Karpas-422 (cell line): ENCODE measurements at regions not wholly inside any gene's neighbourhood (a gene's known extent, or its start where the extent isn't known, plus 50 kb on each side); places are given as distances from the start of the nearest gene placed in this dataset.

Experiments used
- DNase-seq: peaks from one replicate; pipeline ENCODE4 v3.0.0-alpha.2; 2015
- H2AFZ ChIP-seq: fragments of 200-600 bp; sonication (generic); 2 replicates; pipeline ENCODE4 v1.6.1; 2014; ENCODE audit warnings: antibody characterized with exemption, low read length, mixed read lengths
- H3K27ac ChIP-seq: fragments of 200-600 bp; sonication (generic); 2 replicates; pipeline ENCODE4 v1.5.1; 2014; ENCODE audit warnings: mild to moderate bottlenecking, low read length, moderate library complexity
- H3K27me3 ChIP-seq: fragments of 200-600 bp; sonication (generic); 2 replicates; pipeline ENCODE4 v1.6.1; 2014; ENCODE audit warnings: low read length, mixed read lengths
- H3K36me3 ChIP-seq: fragments of 200-600 bp; sonication (generic); 2 replicates; pipeline ENCODE4 v1.6.1; 2014; ENCODE audit warnings: low read length, mixed read lengths; ENCODE audit not compliant: insufficient read depth
- H3K4me1 ChIP-seq: fragments of 200-600 bp; sonication (generic); 2 replicates; pipeline ENCODE4 v1.6.1; 2014; ENCODE audit warnings: mild to moderate bottlenecking, low read length, mixed read lengths
- H3K4me2 ChIP-seq: fragments of 200-600 bp; sonication (generic); 2 replicates; pipeline ENCODE4 v1.6.1; 2014; ENCODE audit warnings: low read length, low read depth, mild to moderate bottlenecking; ENCODE audit not compliant: poor library complexity, severe bottlenecking
- H3K4me3 ChIP-seq: fragments of 200-600 bp; sonication (generic); 2 replicates; pipeline ENCODE4 v1.5.1; 2014; ENCODE audit warnings: mild to moderate bottlenecking, antibody characterized with exemption, low read length, mixed read lengths
- H3K79me2 ChIP-seq: fragments of 200-600 bp; sonication (generic); 2 replicates; pipeline ENCODE4 v1.6.1; 2014; ENCODE audit warnings: mild to moderate bottlenecking, low read length, mixed read lengths
- H3K9ac ChIP-seq: fragments of 200-600 bp; sonication (generic); 2 replicates; pipeline ENCODE4 v1.6.0; 2014; ENCODE audit warnings: low read length
- H3K9me2 ChIP-seq: fragments of 200-600 bp; sonication (generic), shearing (Covaris generic); replicated peaks from 2 replicates; pipeline ENCODE4 v1.6.0; 2014; ENCODE audit warnings: mild to moderate bottlenecking, low read length, moderate library complexity; ENCODE audit not compliant: insufficient read depth
- H3K9me3 ChIP-seq: fragments of 300-700, 200-600 bp; sonication (generic); 2 replicates; pipeline ENCODE4 v1.6.1; 2014; ENCODE audit warnings: low read length, mixed read lengths
- H4K20me1 ChIP-seq: fragments of 200-600 bp; sonication (generic); 2 replicates; pipeline ENCODE4 v1.6.1; 2014; ENCODE audit warnings: mild to moderate bottlenecking, antibody characterized with exemption, low read length, low read depth; ENCODE audit not compliant: insufficient read depth

DNA sequence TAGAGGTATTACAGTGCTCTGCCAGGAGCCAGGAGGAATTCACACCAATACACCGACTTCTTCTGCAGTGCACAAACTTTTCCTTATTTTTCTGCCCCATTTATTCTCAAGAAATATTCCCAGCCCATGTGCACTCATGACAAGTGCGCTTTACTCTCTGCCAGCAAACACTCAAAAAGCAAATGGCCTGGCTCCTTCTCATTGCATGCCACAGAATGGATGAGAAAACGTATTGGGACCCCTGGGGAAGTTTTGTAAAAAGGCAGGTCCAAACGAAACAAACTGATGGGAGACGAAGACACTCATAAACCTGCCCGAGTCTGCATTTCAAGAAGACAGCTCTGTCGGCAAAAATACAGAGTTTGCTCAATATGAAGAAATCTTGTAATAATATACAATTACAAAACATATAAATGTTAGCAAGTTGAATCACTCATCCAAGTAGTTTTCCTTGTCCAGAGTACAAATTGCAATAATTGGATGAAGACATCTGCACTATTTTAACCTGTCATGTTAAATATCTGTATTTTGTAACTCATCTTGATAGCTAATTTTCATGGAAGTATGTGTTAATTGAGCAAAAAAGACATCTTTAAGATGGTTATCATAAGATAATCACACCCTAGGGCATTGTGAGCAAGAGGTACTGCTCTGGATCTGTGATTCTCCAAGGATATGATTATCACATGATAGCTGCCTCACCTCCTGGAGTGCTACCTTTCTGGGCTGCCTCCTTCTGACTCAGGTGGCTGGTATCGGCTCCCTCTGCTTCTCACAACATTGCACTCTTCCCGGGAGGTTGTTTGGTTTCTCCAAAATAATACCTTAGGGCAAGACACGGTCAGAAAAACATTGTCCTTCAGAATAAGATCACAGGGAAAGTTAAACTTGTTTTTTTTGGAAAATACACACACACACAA lies 260.8 kb upstream of the G2E3 start:
- DNase-seq: no peak
- Histone ChIP-seq H3K9me2 (no peaks in the 10 kb centered on the region), H3K4me1 (no peaks in the 10 kb centered on the region), H3K27me3 (0 out of 2 replicates have a peak, but pooled peaks cover 5% of the 10 kb centered on the region), H4K20me1 (no peaks in the 10 kb centered on the region), H2AFZ (no peak overlapping the region), H3K4me2 (no peak overlapping the region), H3K36me3 (no peaks in the 10 kb centered on the region), H3K27ac (no peak overlapping the region), H3K4me3 (no peak overlapping the region), H3K79me2 (no peaks in the 10 kb centered on the region), H3K9me3 (no peaks in the 10 kb centered on the region), H3K9ac (no peak overlapping the region)

DNA sequence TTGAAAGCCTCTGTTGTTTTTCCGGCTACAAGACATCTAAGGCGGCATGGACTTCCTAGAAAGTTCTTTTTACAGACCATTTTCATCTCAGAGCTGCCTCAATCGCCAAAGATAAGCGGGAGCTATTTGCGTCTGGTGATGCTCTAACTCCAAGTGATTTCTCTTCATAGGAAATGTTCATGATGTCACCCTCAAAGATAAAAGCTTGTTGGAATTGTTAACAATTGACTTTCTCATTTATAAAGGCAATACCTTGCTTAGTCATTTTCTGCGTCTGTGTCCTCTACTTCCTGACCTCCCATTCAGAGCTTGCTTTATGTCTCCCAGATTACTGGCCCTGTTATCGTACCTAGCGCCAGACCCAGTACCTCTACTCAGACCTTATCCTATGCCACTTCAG lies 259.0 kb upstream of the G2E3 start:
- H3K9me2 ChIP-seq: no peaks in the 10 kb centered on the region
- no peaks in the 10 kb centered on the region for H4K20me1 ChIP-seq
- H3K36me3 ChIP-seq: no peaks in the 10 kb centered on the region
- 0 out of 2 replicates have a peak, but pooled peaks cover 7% of the 10 kb centered on the region for H3K27me3 ChIP-seq
- no peak overlapping the region for H3K4me2 ChIP-seq
- no peaks in the 10 kb centered on the region for H3K4me1 ChIP-seq
- no peak for DNase-seq
- no peaks in the 10 kb centered on the region for H3K9me3 ChIP-seq
- H3K79me2 ChIP-seq: no peaks in the 10 kb centered on the region
- H3K4me3 ChIP-seq: no peak overlapping the region
- H3K9ac ChIP-seq: no peak overlapping the region
- no peak overlapping the region for H2AFZ ChIP-seq
- no peak overlapping the region for H3K27ac ChIP-seq

DNA sequence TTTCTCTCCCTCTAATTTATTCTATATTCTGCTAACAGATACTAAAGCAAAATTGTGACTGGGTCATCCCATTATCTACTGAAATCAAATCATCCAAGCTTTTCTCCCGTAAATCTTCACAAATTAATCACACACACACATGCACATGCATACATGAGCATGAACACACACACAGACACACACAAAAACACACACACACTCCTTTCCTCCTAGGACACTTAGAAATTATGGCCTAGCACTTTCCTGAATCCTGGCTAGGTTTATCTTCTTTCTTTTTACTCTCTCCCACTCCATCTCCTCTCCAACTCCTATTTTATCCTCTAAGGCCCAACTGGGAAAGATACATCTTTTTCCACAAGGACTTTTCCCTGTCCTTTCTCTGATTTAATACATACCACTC lies 255.6 kb upstream of the G2E3 start:
- no peaks in the 10 kb centered on the region for H4K20me1 ChIP-seq

DNA sequence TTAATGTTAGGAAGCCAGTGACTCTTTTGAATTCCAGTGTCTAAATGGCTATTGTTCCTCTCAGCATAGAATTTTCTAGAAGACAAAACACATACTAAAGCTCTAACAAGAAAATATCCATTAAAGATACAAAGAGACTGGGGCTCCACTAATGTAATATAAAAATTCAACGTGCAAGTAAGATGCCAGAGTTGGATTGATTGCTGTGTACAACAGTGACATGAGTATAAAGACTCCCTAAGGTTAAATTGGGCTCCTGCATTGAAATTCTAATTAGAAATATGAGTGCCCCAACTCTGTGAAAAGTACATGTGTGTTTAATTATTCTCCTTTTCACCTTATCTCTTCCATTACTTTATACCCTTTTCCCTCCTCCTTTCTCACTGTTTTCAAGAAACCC lies 253.6 kb upstream of the G2E3 start:
- no peak for DNase-seq
- Histone ChIP-seq H3K27me3 (0 out of 2 replicates have a peak, but pooled peaks cover 2% of the 10 kb centered on the region), H3K4me1 (no peaks in the 10 kb centered on the region), H3K9ac (no peak overlapping the region), H4K20me1 (no peaks in the 10 kb centered on the region), H3K27ac (no peak overlapping the region), H3K4me2 (no peak overlapping the region), H3K9me3 (no peaks in the 10 kb centered on the region), H3K9me2 (no peaks in the 10 kb centered on the region), H2AFZ (no peak overlapping the region), H3K4me3 (no peak overlapping the region), H3K79me2 (no peaks in the 10 kb centered on the region), H3K36me3 (no peaks in the 10 kb centered on the region)

More for the DNA sequence above, 255.6 kb upstream of the G2E3 start:
- no peaks in the 10 kb centered on the region for H3K9me3 ChIP-seq
- 0 out of 2 replicates have a peak, but pooled peaks cover 7% of the 10 kb centered on the region for H3K27me3 ChIP-seq
- no peaks in the 10 kb centered on the region for H3K4me1 ChIP-seq
- no peaks in the 10 kb centered on the region for H3K36me3 ChIP-seq
- H3K4me3 ChIP-seq: no peak overlapping the region
- H3K4me2 ChIP-seq: no peak overlapping the region
- H3K79me2 ChIP-seq: no peaks in the 10 kb centered on the region
- no peak for DNase-seq
- H3K9ac ChIP-seq: no peak overlapping the region
- H3K9me2 ChIP-seq: no peaks in the 10 kb centered on the region
- H2AFZ ChIP-seq: no peak overlapping the region
- H3K27ac ChIP-seq: no peak overlapping the region

DNA sequence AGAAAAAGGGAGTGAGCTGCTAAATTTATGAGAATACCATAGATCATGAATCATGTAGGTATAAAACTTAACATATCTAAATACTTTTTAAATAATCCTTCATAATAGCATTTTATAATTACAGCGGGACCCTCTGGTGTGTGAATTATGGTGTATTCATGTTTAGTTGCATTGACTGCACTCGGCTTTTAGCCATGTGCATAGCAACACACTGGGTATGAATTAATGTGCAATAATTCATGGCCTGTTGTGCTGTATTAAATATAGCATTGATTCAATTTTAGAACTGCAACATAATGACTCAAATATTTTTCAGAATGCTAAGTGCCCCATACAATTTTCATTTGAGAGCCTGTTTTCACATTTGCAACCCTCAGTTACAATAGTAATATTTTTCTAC lies 249.6 kb upstream of the G2E3 start:
- no peaks in the 10 kb centered on the region for H3K9me3 ChIP-seq
- no peaks in the 10 kb centered on the region for H3K4me1 ChIP-seq
- H4K20me1 ChIP-seq: no peaks in the 10 kb centered on the region
- no peaks in the 10 kb centered on the region for H3K79me2 ChIP-seq
- H3K36me3 ChIP-seq: no peaks in the 10 kb centered on the region
- no peak overlapping the region for H3K4me2 ChIP-seq
- no peak overlapping the region for H3K9ac ChIP-seq
- no peaks in the 10 kb centered on the region for H3K27me3 ChIP-seq
- no peaks in the 10 kb centered on the region for H3K9me2 ChIP-seq
- no peak overlapping the region for H2AFZ ChIP-seq
- no peak overlapping the region for H3K4me3 ChIP-seq
- H3K27ac ChIP-seq: no peak overlapping the region
- DNase-seq: no peak

DNA sequence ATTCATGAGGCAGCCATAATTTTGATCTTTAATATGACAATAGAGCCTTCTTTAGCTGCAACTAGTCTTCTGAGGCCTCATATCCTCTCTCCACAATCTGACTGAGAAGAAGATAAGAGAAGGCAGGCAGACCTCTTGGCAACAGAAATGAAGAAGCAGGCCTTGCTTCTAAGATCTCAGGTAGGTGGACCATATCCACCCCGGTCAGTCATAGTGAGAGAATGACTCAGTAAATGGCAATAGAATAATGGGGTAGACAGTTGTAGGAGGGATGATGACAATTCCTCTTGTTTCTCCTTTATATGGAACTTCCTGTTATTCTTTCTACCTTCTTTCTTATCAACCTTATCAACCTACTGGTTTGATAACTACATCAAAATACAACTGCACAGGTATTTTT lies 246.7 kb upstream of the G2E3 start:
- H3K79me2 ChIP-seq: no peaks in the 10 kb centered on the region
- H3K36me3 ChIP-seq: no peaks in the 10 kb centered on the region
- no peaks in the 10 kb centered on the region for H3K4me1 ChIP-seq
- H3K9me2 ChIP-seq: no peaks in the 10 kb centered on the region
- H3K27ac ChIP-seq: no peak overlapping the region
- H3K4me3 ChIP-seq: no peak overlapping the region
- no peak for DNase-seq
- H3K9me3 ChIP-seq: no peaks in the 10 kb centered on the region
- H4K20me1 ChIP-seq: no peaks in the 10 kb centered on the region
- no peak overlapping the region for H3K9ac ChIP-seq
- no peak overlapping the region for H3K4me2 ChIP-seq
- no peaks in the 10 kb centered on the region; the same call in 1 of the 2 replicates for H3K27me3 ChIP-seq
- no peak overlapping the region for H2AFZ ChIP-seq

DNA sequence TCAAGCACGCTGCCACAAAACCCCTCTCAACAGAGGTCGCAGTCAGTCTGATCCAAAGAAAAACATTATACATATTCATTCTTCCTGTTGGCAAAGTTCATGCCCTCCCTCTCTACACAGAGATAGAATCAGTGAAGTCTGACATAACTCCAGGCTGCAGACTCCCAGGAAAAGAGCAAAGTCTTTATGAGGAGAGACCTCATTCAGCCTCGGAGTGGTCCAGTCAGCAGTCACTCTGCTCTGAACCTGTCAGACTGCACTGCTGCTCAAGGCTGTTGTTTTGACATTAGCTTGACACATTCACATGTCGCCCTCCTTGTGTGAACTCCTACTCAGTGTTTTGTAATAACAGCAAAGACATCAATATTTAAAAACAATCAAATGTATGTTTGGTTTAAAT lies 241.2 kb upstream of the G2E3 start:
- H2AFZ ChIP-seq: no peak overlapping the region
- no peaks in the 10 kb centered on the region for H3K9me3 ChIP-seq
- no peak overlapping the region for H3K9ac ChIP-seq
- no peaks in the 10 kb centered on the region for H3K79me2 ChIP-seq
- H3K4me2 ChIP-seq: no peak overlapping the region
- H3K27me3 ChIP-seq: no peaks in the 10 kb centered on the region; the same call in 1 of the 2 replicates
- H4K20me1 ChIP-seq: no peaks in the 10 kb centered on the region
- H3K4me1 ChIP-seq: no peaks in the 10 kb centered on the region
- DNase-seq: no peak
- no peak overlapping the region for H3K27ac ChIP-seq
- no peaks in the 10 kb centered on the region for H3K9me2 ChIP-seq
- no peak overlapping the region for H3K4me3 ChIP-seq
- no peaks in the 10 kb centered on the region for H3K36me3 ChIP-seq

DNA sequence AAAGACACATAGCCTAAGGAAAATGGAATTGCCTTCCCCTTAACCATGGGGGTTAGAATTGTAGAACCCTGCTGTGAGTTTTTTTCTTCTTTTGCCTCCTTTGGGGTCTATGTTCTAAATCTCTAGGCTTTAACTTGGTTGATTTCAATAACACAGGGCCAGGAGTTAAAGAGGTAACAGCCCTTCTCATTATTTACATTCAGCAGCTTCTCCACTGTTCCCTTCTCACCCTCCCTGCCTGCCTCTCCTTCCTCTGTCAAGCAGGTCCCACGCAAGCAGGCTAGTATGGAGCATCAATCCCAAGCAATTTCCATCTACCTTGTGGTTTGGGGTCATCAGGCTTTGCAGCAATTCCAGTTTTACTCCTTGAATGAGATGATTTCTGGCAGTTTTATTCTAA lies 236.1 kb upstream of the G2E3 start:
- Histone ChIP-seq H3K36me3 (no peaks in the 10 kb centered on the region), H3K9ac (no peak overlapping the region), H3K27ac (no peak overlapping the region), H4K20me1 (no peaks in the 10 kb centered on the region), H3K4me3 (no peak overlapping the region), H3K4me1 (no peaks in the 10 kb centered on the region), H3K9me3 (no peaks in the 10 kb centered on the region), H3K9me2 (no peaks in the 10 kb centered on the region), H2AFZ (no peak overlapping the region), H3K79me2 (no peaks in the 10 kb centered on the region), H3K27me3 (no peaks in the 10 kb centered on the region), H3K4me2 (no peak overlapping the region)
- no peak for DNase-seq
